Fibroblast of lung (primary cell): ENCODE measurements at regions not wholly inside any gene's neighbourhood (a gene's known extent, or its start where the extent isn't known, plus 50 kb on each side); places are given as distances from the start of the nearest gene placed in this dataset.
"Not testable (repeated sequence)": the region's sequence is repeated elsewhere in the genome, so short reads cannot be mapped to it uniquely, and the experiment has no call there.

Source experiments
- DNase-seq, 2 donors: peaks; one replicate each; pipeline versions ENCODE4 v3.0.0 to v3.0.0-alpha.2; 2010; ENCODE audit warnings: low read depth in 2 of 2
- H2AFZ ChIP-seq: 2 replicates; pipeline ENCODE4 v1.5.1; 2012; ENCODE audit warnings: low read length, control low read depth, inconsistent platforms
- H3K27ac ChIP-seq: 2 replicates; pipeline ENCODE4 v1.5.1; 2011; ENCODE audit warnings: low read length, control low read depth; ENCODE audit not compliant: insufficient read depth
- H3K27me3 ChIP-seq: 2 replicates; pipeline ENCODE4 v1.5.1; 2011; ENCODE audit warnings: mild to moderate bottlenecking, low read length; ENCODE audit not compliant: control insufficient read depth, insufficient read depth
- H3K36me3 ChIP-seq: 2 replicates; pipeline ENCODE4 v1.5.1; 2011; ENCODE audit warnings: low read length; ENCODE audit not compliant: control insufficient read depth, insufficient read depth
- H3K4me1 ChIP-seq: 2 replicates; pipeline ENCODE4 v1.5.1; 2011; ENCODE audit warnings: low read length; ENCODE audit not compliant: control insufficient read depth, insufficient read depth; ENCODE audit errors: extremely low read depth
- H3K4me2 ChIP-seq: 2 replicates; pipeline ENCODE4 v1.5.1; 2011; ENCODE audit warnings: low read length, control low read depth; ENCODE audit not compliant: insufficient read depth; ENCODE audit errors: extremely low read depth
- H3K4me3 ChIP-seq, 4 experiments: fragments of 200-600 bp in 1 of 4; sonication (generic) in 1 of 4; replicated peaks in 1 of 4; 2 replicates each; pipeline ENCODE4 v1.5.1; 2011 to 2016; ENCODE audit warnings: low read length in 4 of 4, low read depth in 3 of 4, mild to moderate bottlenecking in 3 of 4, control low read depth in 2 of 4, inconsistent platforms in 1 of 4, mixed read lengths in 1 of 4; ENCODE audit not compliant: insufficient read depth in 1 of 4; ENCODE audit errors: control extremely low read depth in 1 of 4
- H3K79me2 ChIP-seq: 2 replicates; pipeline ENCODE4 v1.5.1; 2012; ENCODE audit warnings: mild to moderate bottlenecking, low read length, inconsistent platforms; ENCODE audit not compliant: control insufficient read depth, insufficient read depth
- H3K9ac ChIP-seq: 2 replicates; pipeline ENCODE4 v1.5.1; 2011; ENCODE audit warnings: mild to moderate bottlenecking, low read length, control low read depth; ENCODE audit not compliant: insufficient read depth
- H3K9me3 ChIP-seq: 2 replicates; pipeline ENCODE4 v1.5.1; 2012; ENCODE audit warnings: low read depth, low read length; ENCODE audit not compliant: control insufficient read depth, insufficient read depth
- H4K20me1 ChIP-seq: 2 replicates; pipeline ENCODE4 v1.5.1; 2011; ENCODE audit warnings: low read length; ENCODE audit not compliant: control insufficient read depth, insufficient read depth; ENCODE audit errors: extremely low read depth
- EZH2 ChIP-seq: IDR thresholded peaks from 2 replicates; pipeline ENCODE4 v1.5.1; 2012; ENCODE audit warnings: low read length, control low read depth, mild to moderate bottlenecking; ENCODE audit errors: missing control alignments
- TF ChIP-seq, protein P1 (sequence below), 2 donors: IDR thresholded peaks in 1 of 2; conservative IDR thresholded peaks in 1 of 2; 1 replicate in 1 of 2; 2 replicates in 1 of 2; pipeline ENCODE4 v1.5.1; 2011 to 2012; ENCODE audit warnings: low read length in 2 of 2, control low read depth in 1 of 2, inconsistent platforms in 1 of 2, low read depth in 1 of 2, mild to moderate bottlenecking in 1 of 2

DNA sequence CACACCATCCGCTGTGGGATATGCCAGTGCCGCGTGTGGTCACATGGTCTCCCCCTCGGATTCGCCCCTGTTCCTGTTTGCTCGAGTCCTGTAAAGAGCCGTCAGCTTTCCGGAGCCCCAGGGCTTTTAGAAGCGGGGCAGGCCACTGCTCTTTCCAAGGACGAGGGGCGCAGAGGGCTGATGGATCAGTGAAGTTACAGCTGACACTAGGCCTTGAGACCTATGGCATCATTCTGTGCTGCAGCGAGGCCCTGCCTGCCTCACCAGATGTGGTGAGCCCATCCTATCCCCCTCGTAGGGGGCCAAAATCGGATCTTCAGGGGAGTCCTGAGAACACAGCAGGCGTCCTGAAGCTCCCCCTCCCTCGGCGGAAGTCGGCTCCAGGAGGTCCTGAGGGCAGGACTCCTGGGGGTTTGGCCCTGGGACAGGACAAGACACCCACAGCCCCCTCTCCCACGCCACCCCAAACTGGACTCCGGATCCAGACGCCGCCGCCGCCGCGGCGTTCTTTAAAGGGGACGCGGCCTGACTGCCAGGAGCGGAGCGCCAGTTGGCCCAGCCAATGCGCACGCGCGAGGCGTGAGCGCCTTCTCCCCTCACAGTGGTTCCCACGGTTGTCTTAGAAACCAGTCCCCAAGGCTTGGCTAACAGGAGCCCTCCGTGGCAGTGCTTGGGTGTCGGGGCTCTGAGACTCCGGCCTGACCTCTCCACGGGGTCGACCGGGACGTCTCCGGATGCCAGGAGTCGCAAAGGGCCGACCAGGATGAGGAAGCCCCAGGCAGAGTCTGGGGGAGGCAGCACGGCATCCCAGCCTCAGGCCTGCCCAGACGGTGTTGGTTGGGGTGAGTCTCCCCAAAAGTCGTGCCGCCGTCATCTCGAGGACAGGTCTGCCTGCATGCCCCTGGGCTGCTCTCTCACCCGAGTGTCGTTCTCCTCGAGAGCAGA, 371.7 kb downstream of the ZNF716 start:
- H3K4me1 ChIP-seq: no peaks in the 10 kb centered on the region
- no peak for DNase-seq
- no peaks in the 10 kb centered on the region for H4K20me1 ChIP-seq
- H2AFZ ChIP-seq: no peak overlapping the region
- TF ChIP-seq, protein P1, sequence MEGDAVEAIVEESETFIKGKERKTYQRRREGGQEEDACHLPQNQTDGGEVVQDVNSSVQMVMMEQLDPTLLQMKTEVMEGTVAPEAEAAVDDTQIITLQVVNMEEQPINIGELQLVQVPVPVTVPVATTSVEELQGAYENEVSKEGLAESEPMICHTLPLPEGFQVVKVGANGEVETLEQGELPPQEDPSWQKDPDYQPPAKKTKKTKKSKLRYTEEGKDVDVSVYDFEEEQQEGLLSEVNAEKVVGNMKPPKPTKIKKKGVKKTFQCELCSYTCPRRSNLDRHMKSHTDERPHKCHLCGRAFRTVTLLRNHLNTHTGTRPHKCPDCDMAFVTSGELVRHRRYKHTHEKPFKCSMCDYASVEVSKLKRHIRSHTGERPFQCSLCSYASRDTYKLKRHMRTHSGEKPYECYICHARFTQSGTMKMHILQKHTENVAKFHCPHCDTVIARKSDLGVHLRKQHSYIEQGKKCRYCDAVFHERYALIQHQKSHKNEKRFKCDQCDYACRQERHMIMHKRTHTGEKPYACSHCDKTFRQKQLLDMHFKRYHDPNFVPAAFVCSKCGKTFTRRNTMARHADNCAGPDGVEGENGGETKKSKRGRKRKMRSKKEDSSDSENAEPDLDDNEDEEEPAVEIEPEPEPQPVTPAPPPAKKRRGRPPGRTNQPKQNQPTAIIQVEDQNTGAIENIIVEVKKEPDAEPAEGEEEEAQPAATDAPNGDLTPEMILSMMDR (conservative IDR thresholded peaks at IDR 0.05 in 1 of 2, IDR thresholded peaks at IDR 0.05 in 1 of 2; ENCODE audit: low read depth in 1 of 2, low read length in 2 of 2): no peak
- no peak for TF ChIP-seq EZH2
- H3K4me2 ChIP-seq: no peak overlapping the region
- H3K36me3 ChIP-seq: no peaks in the 10 kb centered on the region
- H3K27ac ChIP-seq: no peak overlapping the region
- H3K9ac ChIP-seq: no peak overlapping the region
- H3K4me3 ChIP-seq: no peak overlapping the region
- H3K79me2 ChIP-seq: no peaks in the 10 kb centered on the region
- no peaks in the 10 kb centered on the region for H3K27me3 ChIP-seq
- H3K9me3 ChIP-seq: no peaks in the 10 kb centered on the region

- H3K27ac ChIP-seq, H3K9me3 ChIP-seq, H4K20me1 ChIP-seq, H3K79me2 ChIP-seq, DNase-seq, H3K9ac ChIP-seq, H3K36me3 ChIP-seq, H3K27me3 ChIP-seq, H3K4me1 ChIP-seq, H2AFZ ChIP-seq, H3K4me3 ChIP-seq, H3K4me2 ChIP-seq: not testable (repeated sequence)
Observed at GRCh38 chr7:57826548-57826947, 376.6 kb downstream of the ZNF716 start.

DNA sequence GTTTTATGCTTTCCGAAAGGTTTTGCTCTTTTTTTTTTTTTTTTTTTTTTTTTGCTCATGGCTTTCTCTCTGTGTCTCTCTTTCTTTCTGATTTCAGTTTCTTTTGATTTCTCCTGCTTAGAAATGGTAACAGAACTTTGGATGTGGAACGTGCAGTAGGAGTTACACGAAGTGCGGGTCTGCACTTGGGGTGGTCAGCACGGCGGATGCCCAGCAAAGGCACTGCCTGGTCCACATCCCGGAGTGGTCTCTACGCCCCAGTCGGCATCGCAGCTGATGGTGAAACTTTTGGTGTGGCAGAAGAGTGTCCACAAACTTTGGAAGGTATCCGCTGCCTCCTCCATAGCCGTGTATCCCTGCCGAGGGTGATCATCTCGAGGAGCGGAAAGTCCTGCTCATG, 385.2 kb downstream of the ZNF716 start:
- not testable (repeated sequence) for H3K4me3 ChIP-seq, H3K27ac ChIP-seq, H4K20me1 ChIP-seq, H3K36me3 ChIP-seq, H2AFZ ChIP-seq, H3K79me2 ChIP-seq, H3K9me3 ChIP-seq, H3K27me3 ChIP-seq, H3K4me2 ChIP-seq, DNase-seq, H3K4me1 ChIP-seq, H3K9ac ChIP-seq

- not testable (repeated sequence) for DNase-seq, H3K36me3 ChIP-seq, H3K27ac ChIP-seq, H3K79me2 ChIP-seq, H3K9ac ChIP-seq, H3K4me1 ChIP-seq, H3K4me3 ChIP-seq, H3K27me3 ChIP-seq, H3K9me3 ChIP-seq, H4K20me1 ChIP-seq, H3K4me2 ChIP-seq, H2AFZ ChIP-seq
Observed at GRCh38 chr7:57839152-57839551, 389.2 kb downstream of the ZNF716 start.
